GM18909 (cell line): ENCODE measurements at regions not wholly inside any gene's neighbourhood (a gene's known extent, or its start where the extent isn't known, plus 50 kb on each side); places are given as distances from the start of the nearest gene placed in this dataset.
"Not testable (repeated sequence)": the region's sequence is repeated elsewhere in the genome, so short reads cannot be mapped to it uniquely, and the experiment has no call there.

Experiments
- ATAC-seq: cut with Tn5 transposase; IDR thresholded peaks from one replicate; pipeline ENCODE4 v1.9.1; 2021; ENCODE audit warnings: mild to moderate bottlenecking; ENCODE audit not compliant: unreplicated experiment, poor library complexity

- no peak for ATAC-seq
These were observed 773.9 kb upstream of the MMS22L start for GRCh38 chr6:98056955-98057354.

- ATAC-seq, result no peak
These were observed 767.0 kb upstream of the POU3F2 start for GRCh38 chr6:98067375-98067774.

- not testable (repeated sequence) for ATAC-seq
These were observed 745.8 kb upstream of the POU3F2 start for GRCh38 chr6:98088537-98088936.

- no peak for ATAC-seq
These were observed 742.0 kb upstream of the POU3F2 start for GRCh38 chr6:98092331-98092730.

GRCh38 chr6:98094696-98095095, 739.7 kb upstream of the POU3F2 start:
- ATAC-seq, result no peak

GRCh38 chr6:98107801-98108200, 726.6 kb upstream of the POU3F2 start:
- no peak for ATAC-seq

GRCh38 chr6:98116455-98116854, 717.9 kb upstream of the POU3F2 start:
- ATAC-seq, result no peak

- no peak for ATAC-seq
These were observed 717.3 kb upstream of the POU3F2 start for GRCh38 chr6:98117068-98117467.

- no peak for ATAC-seq
These were observed 715.9 kb upstream of the POU3F2 start for GRCh38 chr6:98118397-98119045.

GRCh38 chr6:98124171-98124570, 710.2 kb upstream of the POU3F2 start:
- no peak for ATAC-seq

- no peak for ATAC-seq
These were observed 702.9 kb upstream of the POU3F2 start for GRCh38 chr6:98131290-98131990.

- ATAC-seq, result no peak
These were observed 698.0 kb upstream of the POU3F2 start for GRCh38 chr6:98136333-98136732.

- ATAC-seq, result no peak
These were observed 697.0 kb upstream of the POU3F2 start for GRCh38 chr6:98137391-98137790.

GRCh38 chr6:98142839-98143238, 691.5 kb upstream of the POU3F2 start:
- no peak for ATAC-seq

GRCh38 chr6:98146656-98147055, 687.7 kb upstream of the POU3F2 start:
- no peak for ATAC-seq

- ATAC-seq, result no peak
These were observed 677.8 kb upstream of the POU3F2 start for GRCh38 chr6:98156580-98156979.

GRCh38 chr6:98179606-98180005, 654.8 kb upstream of the POU3F2 start:
- ATAC-seq, result no peak

- no peak for ATAC-seq
These were observed 634.3 kb upstream of the POU3F2 start for GRCh38 chr6:98200084-98200483.

- no peak for ATAC-seq
These were observed 631.1 kb upstream of the POU3F2 start for GRCh38 chr6:98203170-98203806.

GRCh38 chr6:98212468-98212867, 621.9 kb upstream of the POU3F2 start:
- no peak for ATAC-seq

- no peak for ATAC-seq
These were observed 618.8 kb upstream of the POU3F2 start for GRCh38 chr6:98215531-98215930.

GRCh38 chr6:98230250-98230649, 604.1 kb upstream of the POU3F2 start:
- ATAC-seq, result no peak
